ENCODE measurements at regions not wholly inside any gene's neighbourhood (a gene's known extent, or its start where the extent isn't known, plus 50 kb on each side); places are given as distances from the start of the nearest gene placed in this dataset.

DNA sequence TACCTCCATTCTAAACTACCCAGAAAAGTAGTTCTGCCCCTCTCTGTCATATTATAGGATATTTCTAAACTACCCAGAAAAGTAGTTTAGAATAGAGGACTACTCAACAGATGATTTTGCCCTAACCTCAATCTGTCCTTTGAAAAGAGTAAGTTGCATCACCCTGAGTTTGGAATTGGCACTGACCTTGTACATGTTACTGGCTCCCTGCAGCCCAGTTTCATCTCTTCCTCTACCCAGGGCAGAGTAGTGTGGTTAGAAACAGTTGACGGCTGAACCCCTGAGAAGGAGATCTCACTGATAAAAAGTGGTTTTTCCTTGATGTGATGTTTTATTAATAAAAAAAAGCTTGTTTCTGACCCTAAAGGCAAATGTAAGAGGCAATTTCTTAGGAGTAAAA, 340.5 kb upstream of the NECTIN3 start:
- TF ChIP-seq, protein P1, sequence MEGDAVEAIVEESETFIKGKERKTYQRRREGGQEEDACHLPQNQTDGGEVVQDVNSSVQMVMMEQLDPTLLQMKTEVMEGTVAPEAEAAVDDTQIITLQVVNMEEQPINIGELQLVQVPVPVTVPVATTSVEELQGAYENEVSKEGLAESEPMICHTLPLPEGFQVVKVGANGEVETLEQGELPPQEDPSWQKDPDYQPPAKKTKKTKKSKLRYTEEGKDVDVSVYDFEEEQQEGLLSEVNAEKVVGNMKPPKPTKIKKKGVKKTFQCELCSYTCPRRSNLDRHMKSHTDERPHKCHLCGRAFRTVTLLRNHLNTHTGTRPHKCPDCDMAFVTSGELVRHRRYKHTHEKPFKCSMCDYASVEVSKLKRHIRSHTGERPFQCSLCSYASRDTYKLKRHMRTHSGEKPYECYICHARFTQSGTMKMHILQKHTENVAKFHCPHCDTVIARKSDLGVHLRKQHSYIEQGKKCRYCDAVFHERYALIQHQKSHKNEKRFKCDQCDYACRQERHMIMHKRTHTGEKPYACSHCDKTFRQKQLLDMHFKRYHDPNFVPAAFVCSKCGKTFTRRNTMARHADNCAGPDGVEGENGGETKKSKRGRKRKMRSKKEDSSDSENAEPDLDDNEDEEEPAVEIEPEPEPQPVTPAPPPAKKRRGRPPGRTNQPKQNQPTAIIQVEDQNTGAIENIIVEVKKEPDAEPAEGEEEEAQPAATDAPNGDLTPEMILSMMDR (conservative IDR thresholded peaks at IDR 0.05; ENCODE audit: low read depth, low read length), result no peak
- no peak for TF ChIP-seq EZH2phosphoT487 (IDR thresholded peaks at IDR 0.05; ENCODE audit: borderline replicate concordance, low read length)

Data from PC-3 (cell line).